A549 (cell line): ENCODE measurements at regions not wholly inside any gene's neighbourhood (a gene's known extent, or its start where the extent isn't known, plus 50 kb on each side); places are given as distances from the start of the nearest gene placed in this dataset.

ENCODE experiments used
- ATOH8 ChIP-seq: fragments of 250-450 bp; sonication (Bioruptor Pico); IDR thresholded peaks from 2 replicates; pipeline ENCODE4 v1.5.0; 2020; ENCODE audit warnings: low read depth, mild to moderate bottlenecking, moderate library complexity
- CHD4 ChIP-seq: fragments of 200-600 bp; sonication (generic); IDR thresholded peaks from 2 replicates; pipeline ENCODE4 v1.6.1; 2016; ENCODE audit warnings: antibody characterized with exemption, mild to moderate bottlenecking, borderline replicate concordance
- MAFK ChIP-seq: fragments of 450-650 bp; IDR thresholded peaks from 2 replicates; pipeline ENCODE4 v1.6.1; 2014; ENCODE audit not compliant: partially characterized antibody
- MYC ChIP-seq: IDR thresholded peaks from 2 replicates; pipeline ENCODE4 v1.6.1; 2012; ENCODE audit warnings: mild to moderate bottlenecking, inconsistent platforms, low read length, improper control_type of control experiment, borderline replicate concordance
- PHF8 ChIP-seq: fragments of 200-600 bp; sonication (generic); IDR thresholded peaks from 2 replicates; pipeline ENCODE4 v1.6.1; 2016; ENCODE audit warnings: low read depth, mild to moderate bottlenecking, antibody characterized with exemption, moderate library complexity, borderline replicate concordance
- RAD21 ChIP-seq, 2 experiments: fragments of >200 bp in 1 of 2; sonication (Bioruptor Twin) in 1 of 2; formaldehyde crosslinking in 1 of 2; IDR thresholded peaks in 1 of 2; conservative IDR thresholded peaks in 1 of 2; 2 replicates in 1 of 2; 3 replicates in 1 of 2; pipeline ENCODE4 v1.6.1; 2012 to 2018; ENCODE audit warnings: inconsistent platforms in 1 of 2
- RCOR1 ChIP-seq: fragments of 150-350 bp; IDR thresholded peaks from 2 replicates; pipeline ENCODE4 v1.6.1; 2014; ENCODE audit warnings: antibody characterized with exemption, low read length, low read depth
- REST ChIP-seq: fragments of 200-600 bp; sonication (generic); IDR thresholded peaks from 2 replicates; pipeline ENCODE4 v1.6.1; 2016; ENCODE audit warnings: antibody characterized with exemption, mild to moderate bottlenecking, moderate library complexity
- RFX5 ChIP-seq: fragments of 450-650 bp; IDR thresholded peaks from 2 replicates; pipeline ENCODE4 v1.7.1; 2014; ENCODE audit warnings: antibody characterized with exemption, mild to moderate bottlenecking, moderate library complexity

GRCh38 chr21:16201718-16202117, 471.9 kb downstream of the USP25 start:
- TF ChIP-seq ATOH8 (CRISPR knock-in tag) (no peak), PHF8 (no peak), MAFK (no peak), RAD21 (conservative IDR thresholded peaks at IDR 0.05 in 1 of 2, IDR thresholded peaks at IDR 0.05 in 1 of 2) (no peak), RFX5 (no peak), REST (no peak), RCOR1 (no peak), CHD4 (no peak), MYC (no peak)
